KMS-11 (cell line): ENCODE measurements at regions not wholly inside any gene's neighbourhood (a gene's known extent, or its start where the extent isn't known, plus 50 kb on each side); places are given as distances from the start of the nearest gene placed in this dataset.

Experiments used
- H2AFZ ChIP-seq: fragments of 200-600 bp; sonication (generic); 2 replicates; pipeline ENCODE4 v1.6.1; 2016; ENCODE audit warnings: antibody characterized with exemption, mixed run types, low read depth
- H3K27ac ChIP-seq: fragments of 200-600 bp; sonication (generic); 2 replicates; pipeline ENCODE4 v1.6.1; 2016; ENCODE audit warnings: mild to moderate bottlenecking, mixed run types
- H3K27me3 ChIP-seq: fragments of 200-600 bp; sonication (generic); 2 replicates; pipeline ENCODE4 v1.6.1; 2017; ENCODE audit warnings: mild to moderate bottlenecking, low read depth, mixed run types, moderate library complexity; ENCODE audit not compliant: insufficient read depth
- H3K36me3 ChIP-seq: fragments of 200-600 bp; sonication (generic); 2 replicates; pipeline ENCODE4 v1.6.1; 2017; ENCODE audit warnings: mild to moderate bottlenecking, mixed run types; ENCODE audit not compliant: insufficient read depth
- H3K4me1 ChIP-seq: fragments of 200-600 bp; sonication (generic); 2 replicates; pipeline ENCODE4 v1.6.1; 2016; ENCODE audit warnings: mild to moderate bottlenecking, low read depth, mixed run types; ENCODE audit not compliant: poor library complexity, severe bottlenecking
- H3K4me2 ChIP-seq: fragments of 200-600 bp; sonication (generic); 2 replicates; pipeline ENCODE4 v1.7.0; 2016; ENCODE audit warnings: mild to moderate bottlenecking, mixed run types
- H3K4me3 ChIP-seq: fragments of 200-600 bp; sonication (generic); IDR thresholded peaks from 2 replicates; pipeline ENCODE4 v1.6.1; 2017; ENCODE audit warnings: low read depth, low read length, mixed read lengths; ENCODE audit not compliant: insufficient read depth
- H3K79me2 ChIP-seq: fragments of 200-600 bp; sonication (generic); 2 replicates; pipeline ENCODE4 v1.6.1; 2016; ENCODE audit warnings: low read depth, mixed run types; ENCODE audit not compliant: insufficient read depth
- H3K9ac ChIP-seq: fragments of 200-600 bp; sonication (generic); 2 replicates; pipeline ENCODE4 v1.6.1; 2016; ENCODE audit warnings: mild to moderate bottlenecking, mixed run types
- H4K20me1 ChIP-seq: fragments of 200-600 bp; sonication (generic); 2 replicates; pipeline ENCODE4 v1.6.1; 2016; ENCODE audit warnings: mild to moderate bottlenecking, mixed run types; ENCODE audit not compliant: insufficient read depth
- CTCF ChIP-seq: fragments of 200-600 bp; sonication (generic); conservative IDR thresholded peaks from 2 replicates; pipeline ENCODE4 v1.6.1; 2017; ENCODE audit warnings: low read depth, mild to moderate bottlenecking, antibody characterized with exemption, low read length, moderate library complexity, mixed read lengths

GRCh38 chr7:118111347-118111746 is 72.6 kb upstream of the LSM8 start:
- no peaks in the 10 kb centered on the region for H4K20me1 ChIP-seq
- H3K4me3 ChIP-seq: no peak overlapping the region
- no peak overlapping the region for H2AFZ ChIP-seq
- H3K9ac ChIP-seq: no peak overlapping the region
- no peak overlapping the region for H3K27ac ChIP-seq
- no peaks in the 10 kb centered on the region for H3K4me1 ChIP-seq
- H3K4me2 ChIP-seq: no peak overlapping the region
- H3K79me2 ChIP-seq: no peaks in the 10 kb centered on the region
- no peaks in the 10 kb centered on the region for H3K36me3 ChIP-seq
- TF ChIP-seq CTCF: no peak
- H3K27me3 ChIP-seq: no peaks in the 10 kb centered on the region

GRCh38 chr7:118114175-118114574 is 69.8 kb upstream of the LSM8 start:
- no peaks in the 10 kb centered on the region for H3K27me3 ChIP-seq
- H3K4me1 ChIP-seq: no peaks in the 10 kb centered on the region
- no peaks in the 10 kb centered on the region for H3K36me3 ChIP-seq
- TF ChIP-seq CTCF: no peak
- H4K20me1 ChIP-seq: no peaks in the 10 kb centered on the region
- no peak overlapping the region for H2AFZ ChIP-seq
- no peak overlapping the region for H3K4me3 ChIP-seq
- no peak overlapping the region for H3K27ac ChIP-seq
- no peak overlapping the region for H3K9ac ChIP-seq
- H3K4me2 ChIP-seq: no peak overlapping the region
- no peaks in the 10 kb centered on the region for H3K79me2 ChIP-seq

GRCh38 chr7:118129041-118129795 is 54.7 kb upstream of the LSM8 start:
- Histone ChIP-seq H3K4me3 (no peak overlapping the region), H3K4me1 (no peaks in the 10 kb centered on the region), H4K20me1 (no peaks in the 10 kb centered on the region), H3K27ac (no peak overlapping the region), H3K27me3 (no peaks in the 10 kb centered on the region), H3K36me3 (no peaks in the 10 kb centered on the region), H3K9ac (no peak overlapping the region), H3K4me2 (no peak overlapping the region), H2AFZ (no peak overlapping the region), H3K79me2 (no peaks in the 10 kb centered on the region)
- no peak for TF ChIP-seq CTCF

GRCh38 chr7:118132764-118133163 is 51.2 kb upstream of the LSM8 start:
- no peaks in the 10 kb centered on the region for H3K79me2 ChIP-seq
- no peaks in the 10 kb centered on the region for H4K20me1 ChIP-seq
- H3K4me1 ChIP-seq: no peaks in the 10 kb centered on the region
- H2AFZ ChIP-seq: no peak overlapping the region
- H3K4me2 ChIP-seq: no peak overlapping the region
- no peak overlapping the region for H3K27ac ChIP-seq
- no peak overlapping the region for H3K9ac ChIP-seq
- H3K4me3 ChIP-seq: no peak overlapping the region
- H3K27me3 ChIP-seq: no peaks in the 10 kb centered on the region
- no peak for TF ChIP-seq CTCF
- no peaks in the 10 kb centered on the region for H3K36me3 ChIP-seq
